ENCODE measurements at regions not wholly inside any gene's neighbourhood (a gene's known extent, or its start where the extent isn't known, plus 50 kb on each side); places are given as distances from the start of the nearest gene placed in this dataset.

- Mint-ChIP-seq H3K36me3 (ENCODE audit: low read depth) (no peaks in the 10 kb centered on the region), H3K4me1 (no peaks in the 10 kb centered on the region), H3K9me3 (no peaks in the 10 kb centered on the region), H3K27me3 (no peaks in the 10 kb centered on the region), H3K27ac (no peak overlapping the region), H3K4me3 (no peak overlapping the region)
- DNase-seq, result no peak
- ChIA-PET POLR2A (no interaction called here), CTCF (no interaction called here)
These were observed 197.8 kb downstream of the PAX3 start for GRCh38 chr2:222100704-222101699.

- DNase-seq, result no peak
- Mint-ChIP-seq H3K27me3 (no peaks in the 10 kb centered on the region), H3K9me3 (peaks cover 2% of the 10 kb centered on the region), H3K27ac (no peak overlapping the region), H3K4me3 (no peak overlapping the region), H3K4me1 (no peaks in the 10 kb centered on the region), H3K36me3 (ENCODE audit: low read depth) (no peaks in the 10 kb centered on the region)
- POLR2A ChIA-PET, result no interaction called here
- CTCF ChIA-PET, result no interaction called here
These were observed 210.2 kb downstream of the PAX3 start for GRCh38 chr2:222088561-222088960.

DNA sequence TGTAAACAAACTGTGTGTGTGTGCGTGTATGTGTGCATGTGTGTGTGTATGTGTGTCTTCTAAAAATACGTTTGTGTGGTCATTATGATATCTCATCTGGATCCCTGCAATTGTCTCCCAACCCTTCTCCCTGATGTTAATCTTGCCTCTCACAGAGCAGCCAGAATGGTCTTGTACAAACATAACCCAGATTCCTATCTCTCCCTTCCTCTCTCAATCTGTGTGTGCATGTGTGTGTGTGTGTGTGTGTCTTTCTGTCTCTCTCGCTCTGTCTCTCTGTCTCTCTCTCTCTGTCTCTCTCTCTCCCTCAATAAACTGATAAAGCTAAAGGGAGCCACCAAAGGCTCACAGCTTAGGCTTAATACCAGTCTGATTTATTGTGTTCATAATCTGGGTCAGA, 210.8 kb downstream of the PAX3 start:
- Mint-ChIP-seq H3K36me3 (ENCODE audit: low read depth) (no peaks in the 10 kb centered on the region), H3K27me3 (no peaks in the 10 kb centered on the region), H3K4me3 (no peak overlapping the region), H3K4me1 (no peaks in the 10 kb centered on the region), H3K27ac (no peak overlapping the region), H3K9me3 (peaks cover 2% of the 10 kb centered on the region)
- CTCF ChIA-PET, result no interaction called here
- no peak for DNase-seq
- POLR2A ChIA-PET, result no interaction called here

- Mint-ChIP-seq H3K4me3 (no peak overlapping the region), H3K4me1 (no peaks in the 10 kb centered on the region), H3K9me3 (peaks cover 2% of the 10 kb centered on the region), H3K27ac (no peak overlapping the region), H3K36me3 (ENCODE audit: low read depth) (no peaks in the 10 kb centered on the region), H3K27me3 (no peaks in the 10 kb centered on the region)
- ChIA-PET POLR2A (no interaction called here), CTCF (no interaction called here)
- DNase-seq, result no peak
These were observed 216.6 kb downstream of the PAX3 start for GRCh38 chr2:222082201-222082600.

- CTCF ChIA-PET, result interaction anchor here (1.1 kb wide), 1 partner anchor 19 kb away, joined by 3 read pairs; no protein-coding TSS in a partner anchor
- Mint-ChIP-seq H3K9me3 (peaks cover 2% of the 10 kb centered on the region), H3K27me3 (no peaks in the 10 kb centered on the region), H3K4me1 (no peaks in the 10 kb centered on the region), H3K27ac (no peak overlapping the region), H3K4me3 (no peak overlapping the region), H3K36me3 (ENCODE audit: low read depth) (no peaks in the 10 kb centered on the region)
- DNase-seq, result no peak
- POLR2A ChIA-PET, result no interaction called here
These were observed 218.7 kb downstream of the PAX3 start for GRCh38 chr2:222080141-222080540.

- ChIA-PET CTCF (no interaction called here), POLR2A (no interaction called here)
These were observed 221.7 kb downstream of the PAX3 start for GRCh38 chr2:222076973-222077690.

DNA sequence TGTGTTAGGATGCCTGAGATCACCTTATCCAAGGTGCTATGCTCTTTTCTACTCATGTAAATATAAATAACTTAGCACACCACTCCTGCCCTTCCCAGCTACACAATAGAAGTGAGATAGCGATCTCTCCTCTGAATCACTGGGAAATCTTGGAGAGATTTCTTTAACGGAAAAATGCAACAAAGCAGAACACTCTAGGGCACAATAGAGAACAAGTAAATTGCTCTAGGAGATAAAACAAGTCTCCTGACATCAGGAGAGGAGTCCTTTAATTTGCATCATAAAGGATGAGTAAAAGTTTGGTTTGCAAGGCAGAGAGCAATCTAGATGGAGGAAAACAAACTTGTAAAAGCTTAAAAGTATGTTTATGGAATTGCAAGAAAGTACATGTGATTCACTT, 224.1 kb downstream of the PAX3 start:
- Mint-ChIP-seq H3K27me3 (peaks cover 3% of the 10 kb centered on the region), H3K9me3 (no peaks in the 10 kb centered on the region), H3K4me3 (no peak overlapping the region), H3K27ac (no peak overlapping the region), H3K36me3 (ENCODE audit: low read depth) (no peaks in the 10 kb centered on the region), H3K4me1 (no peaks in the 10 kb centered on the region)
- ChIA-PET CTCF (no interaction called here), POLR2A (no interaction called here)
- no peak for DNase-seq

More at GRCh38 chr2:222076973-222077690, 221.7 kb downstream of the PAX3 start:
- no peaks in the 10 kb centered on the region for H3K9me3 Mint-ChIP-seq
- no peaks in the 10 kb centered on the region for H3K36me3 Mint-ChIP-seq (ENCODE audit: low read depth)
- peaks cover 3% of the 10 kb centered on the region for H3K27me3 Mint-ChIP-seq
- DNase-seq, result no peak
- H3K4me1 Mint-ChIP-seq, result no peaks in the 10 kb centered on the region
- no peak overlapping the region for H3K27ac Mint-ChIP-seq
- no peak overlapping the region for H3K4me3 Mint-ChIP-seq

GRCh38 chr2:222071911-222072310, 226.9 kb downstream of the PAX3 start:
- Mint-ChIP-seq H3K9me3 (no peaks in the 10 kb centered on the region), H3K27ac (no peak overlapping the region), H3K36me3 (ENCODE audit: low read depth) (no peaks in the 10 kb centered on the region), H3K27me3 (peaks cover 3% of the 10 kb centered on the region), H3K4me3 (no peak overlapping the region), H3K4me1 (no peaks in the 10 kb centered on the region)
- ChIA-PET POLR2A (no interaction called here), CTCF (no interaction called here)
- DNase-seq, result no peak

DNA sequence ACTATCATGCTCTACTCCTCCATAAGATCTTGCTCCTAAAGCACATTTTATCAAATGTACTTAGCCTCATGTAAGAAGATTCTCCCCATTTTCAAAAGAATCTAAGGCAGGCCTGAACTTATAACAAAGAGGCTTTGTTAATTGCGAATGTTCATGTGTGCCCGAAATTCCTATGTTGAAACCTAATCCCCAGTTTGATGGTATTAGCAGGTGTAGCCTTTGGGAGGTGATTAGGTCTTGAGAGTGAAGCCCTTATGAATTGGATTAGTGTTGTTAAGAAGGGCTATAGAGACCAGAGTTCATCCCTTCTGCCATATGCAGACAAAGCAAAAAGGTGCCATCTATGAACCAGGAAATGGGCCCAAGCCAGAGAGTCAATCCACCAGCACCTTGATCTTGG, 234.5 kb downstream of the PAX3 start:
- CTCF ChIA-PET, result no interaction called here
- Mint-ChIP-seq H3K4me1 (no peaks in the 10 kb centered on the region), H3K36me3 (ENCODE audit: low read depth) (no peaks in the 10 kb centered on the region), H3K4me3 (no peak overlapping the region), H3K9me3 (no peaks in the 10 kb centered on the region), H3K27me3 (peaks cover 5% of the 10 kb centered on the region), H3K27ac (no peak overlapping the region)
- POLR2A ChIA-PET, result no interaction called here
- no peak for DNase-seq

DNA sequence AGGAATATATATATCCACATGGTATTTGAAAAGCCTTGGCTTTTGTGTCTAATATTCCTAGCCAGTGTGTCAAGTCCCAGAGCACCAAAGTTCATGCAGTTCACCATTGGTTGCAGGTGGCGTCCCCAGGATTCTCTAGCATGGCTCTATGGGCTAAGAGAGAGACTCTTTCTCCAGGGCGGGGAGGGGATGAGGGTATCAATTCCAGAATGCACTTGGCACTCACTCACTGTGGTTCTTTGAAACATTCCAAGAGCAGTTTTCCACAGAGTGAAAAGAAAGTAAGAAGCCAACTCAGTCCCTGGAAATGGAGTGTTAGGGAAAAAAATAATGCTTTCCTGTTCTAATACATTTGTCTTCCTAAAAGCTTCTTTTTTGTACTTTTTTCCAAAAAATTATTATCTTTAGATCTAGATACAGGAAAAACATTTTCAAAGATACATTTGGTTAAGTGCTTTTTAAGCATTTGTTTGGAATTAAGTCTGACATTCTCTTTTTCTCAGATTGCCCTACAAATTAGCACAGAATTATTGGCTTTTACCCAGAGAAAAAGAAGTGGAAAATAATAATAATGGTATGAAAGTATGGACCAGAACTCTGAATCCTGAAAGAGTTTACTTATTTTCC, 239.9 kb downstream of the PAX3 start:
- Mint-ChIP-seq H3K4me3 (no peak overlapping the region), H3K4me1 (no peaks in the 10 kb centered on the region), H3K27ac (no peak overlapping the region), H3K27me3 (peaks cover 18% of the 10 kb centered on the region), H3K36me3 (ENCODE audit: low read depth) (no peaks in the 10 kb centered on the region), H3K9me3 (no peaks in the 10 kb centered on the region)
- POLR2A ChIA-PET, result no interaction called here
- CTCF ChIA-PET, result no interaction called here
- no peak for DNase-seq

- no peaks in the 10 kb centered on the region for H3K36me3 Mint-ChIP-seq (ENCODE audit: low read depth)
- no peaks in the 10 kb centered on the region for H3K9me3 Mint-ChIP-seq
- H3K27ac Mint-ChIP-seq, result no peak overlapping the region
- DNase-seq, result no peak
- H3K27me3 Mint-ChIP-seq, result peaks cover 24% of the 10 kb centered on the region
- H3K4me1 Mint-ChIP-seq, result no peaks in the 10 kb centered on the region
- POLR2A ChIA-PET, result no interaction called here
- no peak overlapping the region for H3K4me3 Mint-ChIP-seq
- CTCF ChIA-PET, result no interaction called here
These were observed 241.3 kb downstream of the PAX3 start for GRCh38 chr2:222057347-222058073.

GRCh38 chr2:222055328-222055727, 243.5 kb downstream of the PAX3 start:
- DNase-seq, result no peak
- Mint-ChIP-seq H3K4me1 (no peaks in the 10 kb centered on the region), H3K4me3 (no peak overlapping the region), H3K9me3 (no peaks in the 10 kb centered on the region), H3K36me3 (ENCODE audit: low read depth) (no peaks in the 10 kb centered on the region), H3K27me3 (peaks cover 19% of the 10 kb centered on the region), H3K27ac (no peak overlapping the region)
- ChIA-PET CTCF (no interaction called here), POLR2A (no interaction called here)

DNA sequence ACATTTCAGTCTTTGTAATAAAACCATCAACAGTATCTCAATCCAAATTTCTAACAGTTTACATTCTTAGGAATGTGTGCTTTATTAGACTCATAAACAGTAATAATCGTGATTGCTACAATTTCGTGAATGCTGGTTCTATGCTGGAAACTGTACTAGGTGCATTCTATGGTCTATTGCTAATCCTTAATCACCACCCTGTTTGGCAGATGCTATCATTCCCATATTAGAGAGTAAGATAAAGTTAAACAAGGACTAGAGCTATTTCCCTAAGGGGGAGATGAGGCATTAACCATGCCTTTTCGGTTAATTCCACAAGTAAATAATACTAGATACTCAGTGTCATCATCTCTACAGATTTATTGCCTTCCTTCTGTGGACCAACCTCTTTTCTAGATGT, 244.0 kb downstream of the PAX3 start:
- CTCF ChIA-PET, result no interaction called here
- H3K4me1 Mint-ChIP-seq, result no peaks in the 10 kb centered on the region
- POLR2A ChIA-PET, result no interaction called here
- DNase-seq, result no peak
- no peak overlapping the region for H3K27ac Mint-ChIP-seq
- H3K9me3 Mint-ChIP-seq, result no peaks in the 10 kb centered on the region
- peaks cover 19% of the 10 kb centered on the region for H3K27me3 Mint-ChIP-seq
- no peaks in the 10 kb centered on the region for H3K36me3 Mint-ChIP-seq (ENCODE audit: low read depth)
- H3K4me3 Mint-ChIP-seq, result no peak overlapping the region

All from activated CD4-positive, alpha-beta T cell treated with anti-CD3 and anti-CD28 coated beads, Interleukin-2, amount 10 ng/mL, durations not matched to agents 7 days and 5 days (primary cell).